ENCODE measurements at regions not wholly inside any gene's neighbourhood (a gene's known extent, or its start where the extent isn't known, plus 50 kb on each side); places are given as distances from the start of the nearest gene placed in this dataset.

GRCh38 chrX:42624524-42624923 is 153.4 kb downstream of the PPP1R2C start:
- TF ChIP-seq, protein P1, sequence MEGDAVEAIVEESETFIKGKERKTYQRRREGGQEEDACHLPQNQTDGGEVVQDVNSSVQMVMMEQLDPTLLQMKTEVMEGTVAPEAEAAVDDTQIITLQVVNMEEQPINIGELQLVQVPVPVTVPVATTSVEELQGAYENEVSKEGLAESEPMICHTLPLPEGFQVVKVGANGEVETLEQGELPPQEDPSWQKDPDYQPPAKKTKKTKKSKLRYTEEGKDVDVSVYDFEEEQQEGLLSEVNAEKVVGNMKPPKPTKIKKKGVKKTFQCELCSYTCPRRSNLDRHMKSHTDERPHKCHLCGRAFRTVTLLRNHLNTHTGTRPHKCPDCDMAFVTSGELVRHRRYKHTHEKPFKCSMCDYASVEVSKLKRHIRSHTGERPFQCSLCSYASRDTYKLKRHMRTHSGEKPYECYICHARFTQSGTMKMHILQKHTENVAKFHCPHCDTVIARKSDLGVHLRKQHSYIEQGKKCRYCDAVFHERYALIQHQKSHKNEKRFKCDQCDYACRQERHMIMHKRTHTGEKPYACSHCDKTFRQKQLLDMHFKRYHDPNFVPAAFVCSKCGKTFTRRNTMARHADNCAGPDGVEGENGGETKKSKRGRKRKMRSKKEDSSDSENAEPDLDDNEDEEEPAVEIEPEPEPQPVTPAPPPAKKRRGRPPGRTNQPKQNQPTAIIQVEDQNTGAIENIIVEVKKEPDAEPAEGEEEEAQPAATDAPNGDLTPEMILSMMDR (conservative IDR thresholded peaks at IDR 0.05): no peak
- TF ChIP-seq ZFX (IDR thresholded peaks at IDR 0.05): no peak

Measured in C4-2B (cell line).